Mesendoderm (in vitro differentiated cells): ENCODE measurements at regions not wholly inside any gene's neighbourhood (a gene's known extent, or its start where the extent isn't known, plus 50 kb on each side); places are given as distances from the start of the nearest gene placed in this dataset.

Experiments
- DNase-seq: peaks from one replicate; pipeline ENCODE4 v3.0.0; 2013
- H2AK5ac ChIP-seq: 2 replicates; pipeline ENCODE4 v1.6.1; 2013; ENCODE audit warnings: low read length, inconsistent platforms
- H2BK120ac ChIP-seq: 2 replicates; pipeline ENCODE4 v1.6.1; 2013; ENCODE audit warnings: low read depth, mild to moderate bottlenecking, low read length, moderate library complexity, mixed read lengths
- H2BK15ac ChIP-seq: replicated peaks from 2 replicates; pipeline ENCODE4 v1.6.1; 2013; ENCODE audit warnings: low read depth, mild to moderate bottlenecking, moderate library complexity
- H2BK5ac ChIP-seq: 2 replicates; pipeline ENCODE4 v1.6.1; 2013; ENCODE audit warnings: low read length, inconsistent platforms
- H3K18ac ChIP-seq: 2 replicates; pipeline ENCODE4 v1.6.1; 2013; ENCODE audit warnings: mild to moderate bottlenecking, low read length, mixed read lengths
- H3K23ac ChIP-seq: one replicate; pipeline ENCODE4 v1.6.1; 2013; ENCODE audit warnings: low read length
- H3K27ac ChIP-seq: 2 replicates; pipeline ENCODE4 v1.5.1; 2013; ENCODE audit warnings: low read depth, mild to moderate bottlenecking, inconsistent platforms, low read length, moderate library complexity
- H3K27me3 ChIP-seq: 2 replicates; pipeline ENCODE4 v1.6.1; 2013; ENCODE audit warnings: low read length, control low read depth, mild to moderate bottlenecking, inconsistent platforms; ENCODE audit not compliant: insufficient read depth, poor library complexity
- H3K36me3 ChIP-seq: 2 replicates; pipeline ENCODE4 v1.6.1; 2013; ENCODE audit warnings: low read length, inconsistent platforms; ENCODE audit not compliant: control insufficient read depth, insufficient read depth
- H3K4ac ChIP-seq: one replicate; pipeline ENCODE4 v1.6.1; 2013; ENCODE audit warnings: low read depth, mild to moderate bottlenecking, low read length, moderate library complexity
- H3K4me1 ChIP-seq: 2 replicates; pipeline ENCODE4 v1.6.1; 2013; ENCODE audit warnings: low read depth, low read length, inconsistent platforms; ENCODE audit not compliant: control insufficient read depth
- H3K4me2 ChIP-seq: 2 replicates; pipeline ENCODE4 v1.6.1; 2013; ENCODE audit warnings: low read length
- H3K4me3 ChIP-seq: 2 replicates; pipeline ENCODE4 v1.5.1; 2013; ENCODE audit warnings: mild to moderate bottlenecking, low read length
- H3K56ac ChIP-seq: one replicate; pipeline ENCODE4 v1.6.1; 2013; ENCODE audit warnings: low read length
- H3K79me1 ChIP-seq: 2 replicates; pipeline ENCODE4 v1.6.1; 2013; ENCODE audit warnings: low read length, inconsistent platforms
- H3K79me2 ChIP-seq: 2 replicates; pipeline ENCODE4 v1.6.1; 2013; ENCODE audit warnings: mild to moderate bottlenecking, low read length; ENCODE audit not compliant: control insufficient read depth, insufficient read depth
- H3K9ac ChIP-seq: 2 replicates; pipeline ENCODE4 v1.6.1; 2013; ENCODE audit warnings: low read length, inconsistent platforms
- H4K5ac ChIP-seq: one replicate; pipeline ENCODE4 v1.6.1; 2013; ENCODE audit warnings: low read length
- H4K8ac ChIP-seq: one replicate; pipeline ENCODE4 v1.6.1; 2013; ENCODE audit warnings: low read depth, mild to moderate bottlenecking, control low read depth, low read length, moderate library complexity
- WGBS: extraction: QIAGEN DNeasy Blood & Tissue Kit; methylation state at CpG from one replicate; pipeline ENCODE4 v1.1.7; 2013; ENCODE audit warnings: low lambda C conversion rate, missing lambda C conversion rate; ENCODE audit not compliant: insufficient coverage; ENCODE audit errors: extremely low coverage; 5-methylcytosine and 5-hydroxymethylcytosine counted together

- no CpG with 5 or more reads among the region's 5 CpGs for WGBS
- Histone ChIP-seq H3K79me1 (no peaks in the 10 kb centered on the region), H2BK5ac (no peak overlapping the region), H3K23ac (no peak overlapping the region), H3K56ac (no peak overlapping the region), H3K18ac (no peak overlapping the region), H3K27ac (no peak overlapping the region), H4K8ac (no peak overlapping the region), H2AK5ac (no peak overlapping the region), H3K27me3 (no peaks in the 10 kb centered on the region), H2BK120ac (no peak overlapping the region), H3K4ac (no peak overlapping the region), H3K36me3 (no peaks in the 10 kb centered on the region), H2BK15ac (no peak overlapping the region), H3K9ac (no peak overlapping the region), H4K5ac (no peak overlapping the region), H3K79me2 (no peaks in the 10 kb centered on the region), H3K4me2 (no peak overlapping the region), H3K4me3 (no peak overlapping the region), H3K4me1 (no peaks in the 10 kb centered on the region)
- DNase-seq: no peak
These were observed 58.4 kb upstream of the ETV1 start for GRCh38 chr7:14047709-14048399.

GRCh38 chr7:14045651-14046050 lies 56.2 kb upstream of the ETV1 start:
- no peak overlapping the region for H3K27ac ChIP-seq
- H3K79me1 ChIP-seq: no peaks in the 10 kb centered on the region
- no peak overlapping the region for H3K4me2 ChIP-seq
- H2BK15ac ChIP-seq: no peak overlapping the region
- H4K5ac ChIP-seq: no peak overlapping the region
- no peak overlapping the region for H2BK5ac ChIP-seq
- H4K8ac ChIP-seq: no peak overlapping the region
- no CpG with 5 or more reads among the region's 3 CpGs for WGBS
- no peaks in the 10 kb centered on the region for H3K27me3 ChIP-seq
- H3K4me1 ChIP-seq: no peaks in the 10 kb centered on the region
- H3K18ac ChIP-seq: no peak overlapping the region
- DNase-seq: no peak
- H3K36me3 ChIP-seq: no peaks in the 10 kb centered on the region
- H2BK120ac ChIP-seq: no peak overlapping the region
- H3K56ac ChIP-seq: no peak overlapping the region
- H3K23ac ChIP-seq: no peak overlapping the region
- H3K4me3 ChIP-seq: no peak overlapping the region
- H3K9ac ChIP-seq: no peak overlapping the region
- no peak overlapping the region for H3K4ac ChIP-seq
- no peaks in the 10 kb centered on the region for H3K79me2 ChIP-seq
- H2AK5ac ChIP-seq: no peak overlapping the region

DNA sequence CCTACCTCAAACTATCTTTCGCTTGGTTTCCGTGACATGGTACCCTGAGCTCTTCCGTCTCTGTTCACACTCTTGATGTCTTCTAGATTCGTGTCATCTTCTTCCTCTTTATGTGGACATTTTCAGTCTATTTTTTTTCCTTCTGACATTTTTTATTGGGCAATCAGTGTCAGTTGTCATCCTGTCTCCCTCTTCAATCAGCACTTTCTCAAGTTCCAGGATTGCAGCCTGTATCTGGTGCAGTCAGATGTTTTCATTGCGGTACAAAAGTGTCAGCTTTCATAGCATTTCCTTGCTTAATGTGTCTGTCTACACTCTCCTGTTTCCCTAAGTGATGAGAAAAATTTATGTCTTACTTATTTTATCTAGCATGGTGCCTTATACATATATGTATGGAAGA lies 51.1 kb upstream of the ETV1 start:
- DNase-seq: no peak
- Histone ChIP-seq H2BK120ac (no peak overlapping the region), H3K79me1 (no peaks in the 10 kb centered on the region), H4K5ac (no peak overlapping the region), H3K36me3 (no peaks in the 10 kb centered on the region), H3K79me2 (no peaks in the 10 kb centered on the region), H3K4me1 (no peaks in the 10 kb centered on the region), H2AK5ac (no peak overlapping the region), H2BK5ac (no peak overlapping the region), H3K4me3 (no peak overlapping the region), H3K4ac (no peak overlapping the region), H3K18ac (no peak overlapping the region), H3K9ac (no peak overlapping the region), H4K8ac (no peak overlapping the region), H3K4me2 (no peak overlapping the region), H3K56ac (no peak overlapping the region), H3K27me3 (no peaks in the 10 kb centered on the region), H2BK15ac (no peak overlapping the region), H3K27ac (no peak overlapping the region), H3K23ac (no peak overlapping the region)
- WGBS: no CpG with 5 or more reads among the region's 5 CpGs
